Stomach (tissue), 4 donors: ENCODE measurements at regions not wholly inside any gene's neighbourhood (a gene's known extent, or its start where the extent isn't known, plus 50 kb on each side); places are given as distances from the start of the nearest gene placed in this dataset.

Experiments
- CTCF ChIP-seq, 7 experiments: fragments of 450-650 bp in 4 of 7; fragments of 200-600 bp in 3 of 7; sonication (generic) in 3 of 7; IDR thresholded peaks; one replicate each; pipeline ENCODE4 v1.5.1; 2016 to 2019; ENCODE audit warnings: antibody characterized with exemption in 7 of 7, control low read depth in 2 of 7, mild to moderate bottlenecking in 1 of 7
- EP300 ChIP-seq: sonication (generic); formaldehyde crosslinking; IDR thresholded peaks from one replicate; pipeline ENCODE4 v1.6.1; 2017; ENCODE audit warnings: antibody characterized with exemption
- POLR2A ChIP-seq, 4 donors: fragments of 450-650 bp; IDR thresholded peaks; one replicate each; pipeline ENCODE4 v1.6.1; 2016; ENCODE audit warnings: antibody characterized with exemption in 4 of 4, control low read depth in 2 of 4, mild to moderate bottlenecking in 1 of 4, moderate library complexity in 1 of 4

- TF ChIP-seq CTCF (IDR thresholded peaks at IDR 0.05) (no peak), POLR2A (IDR thresholded peaks at IDR 0.05) (no peak), EP300 (no peak)
Measured at GRCh38 chr15:96960711-96961480, 630.4 kb downstream of the NR2F2 start.
